Adrenal gland (tissue), 9 donors: ENCODE measurements at regions not wholly inside any gene's neighbourhood (a gene's known extent, or its start where the extent isn't known, plus 50 kb on each side); places are given as distances from the start of the nearest gene placed in this dataset.

ENCODE experiments used
- DNase-seq, 7 donors: peaks; one replicate each; pipeline ENCODE4 v3.0.0-alpha.2; 2019 to 2020
- H3K27ac ChIP-seq, 5 donors: fragments of 200-600 bp; sonication (generic) in 4 of 5; 1 replicate in 3 of 5; 2 replicates in 2 of 5; pipeline versions ENCODE4 v1.5.1 to v1.8.0; 2016 to 2020; ENCODE audit warnings: mild to moderate bottlenecking in 1 of 5
- H3K27me3 ChIP-seq: fragments of 200-600 bp; 2 replicates; pipeline ENCODE4 v1.8.0; 2021
- H3K36me3 ChIP-seq, 2 donors: fragments of 200-600 bp; replicated peaks in 1 of 2; 1 replicate in 1 of 2; 2 replicates in 1 of 2; pipeline versions ENCODE4 v1.5.1 to v1.8.0; 2018 to 2022
- H3K4me1 ChIP-seq, 2 donors: fragments of 200-600 bp; replicated peaks in 1 of 2; 1 replicate in 1 of 2; 2 replicates in 1 of 2; pipeline versions ENCODE4 v1.5.1 to v1.8.0; 2018 to 2021
- H3K4me3 ChIP-seq, 4 donors: fragments of 200-600 bp; sonication (generic) in 3 of 4; one replicate each; pipeline ENCODE4 v1.5.1; 2016 to 2018
- H3K9me3 ChIP-seq, 3 donors: fragments of 200-600 bp; sonication (generic) in 1 of 3; replicated peaks in 1 of 3; 1 replicate in 2 of 3; 2 replicates in 1 of 3; pipeline versions ENCODE4 v1.5.1 to v1.8.0; 2016 to 2021
- CTCF ChIP-seq, 6 experiments: fragments of 450-650 bp in 4 of 6; fragments of 200-600 bp in 2 of 6; sonication (generic) in 1 of 6; IDR thresholded peaks; 1 replicate in 5 of 6; 2 replicates in 1 of 6; pipeline versions ENCODE4 v1.5.1 to v1.8.0; 2016 to 2021; ENCODE audit warnings: antibody characterized with exemption in 6 of 6, mild to moderate bottlenecking in 2 of 6, moderate library complexity in 1 of 6
- POLR2A ChIP-seq, 2 donors: fragments of 450-650 bp; IDR thresholded peaks; one replicate each; pipeline ENCODE4 v1.6.1; 2017; ENCODE audit warnings: antibody characterized with exemption in 2 of 2, mild to moderate bottlenecking in 2 of 2, moderate library complexity in 1 of 2
- WGBS, 4 donors: extraction: QIAGEN DNeasy Blood & Tissue Kit in 2 of 4; methylation state at CpG; one replicate each; pipeline versions ENCODE4 v1.1.5 to v1.1.7; 2013 to 2017; 5-methylcytosine and 5-hydroxymethylcytosine counted together
- intact Hi-C, 2 donors: fragments of 100-400 bp; cut with DNase I; formaldehyde crosslinking; loops; one replicate each; pipeline versions ENCODE4 v1.14.1 to v1.15.0; 2022 to 2023
- donor health status: healthy with polysubstance abuse.
- donor health status: Bipolar disorder and iron deficiency.
- donor health status: DM: yes; HTN: yes; CAD: no.
- donor health status: DM: no; HTN: no; CAD: no.
- donor health status: DM: no; HTN: no; CAD: no.

DNA sequence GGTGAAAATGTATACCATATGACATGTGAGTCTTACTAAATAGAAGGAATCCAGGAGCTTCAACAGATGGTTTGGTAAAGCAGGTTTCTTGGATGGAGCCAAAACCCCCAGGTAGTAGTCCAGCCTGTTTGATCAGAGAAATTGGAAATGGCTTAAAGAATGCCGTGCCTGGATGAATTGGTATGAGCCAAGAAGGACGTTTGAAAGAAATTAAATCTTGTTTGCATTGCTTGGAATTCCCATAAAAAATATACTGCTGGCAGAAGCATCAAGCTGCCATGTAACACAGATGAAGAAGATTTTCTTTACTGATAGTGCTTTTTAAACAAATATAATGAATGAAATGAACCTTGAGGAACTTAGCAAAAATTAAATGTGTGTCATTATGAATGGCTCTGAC lies 176.3 kb downstream of the NPR3 start:
- Histone ChIP-seq H3K4me1 (no peaks in the 10 kb centered on the region), H3K27me3 (no peaks in the 10 kb centered on the region), H3K27ac (no peak overlapping the region), H3K36me3 (no peaks in the 10 kb centered on the region), H3K4me3 (no peak overlapping the region), H3K9me3 (no peaks in the 10 kb centered on the region)
- DNase-seq: no peak
- WGBS, 4 donors: 56 to 70% (median 61%) methylated on average over 2 of the region's 2 CpGs
- no peak for TF ChIP-seq CTCF (IDR thresholded peaks at IDR 0.05)
- no peak for TF ChIP-seq POLR2A (IDR thresholded peaks at IDR 0.05)
- intact Hi-C loops: no loop called here

GRCh38 chr5:32889078-32889477 lies 178.0 kb downstream of the NPR3 start:
- intact Hi-C loops: no loop called here
- H3K4me1 ChIP-seq: no peaks in the 10 kb centered on the region
- no peaks in the 10 kb centered on the region for H3K36me3 ChIP-seq
- WGBS, 4 donors: 40 to 79% (median 44%) methylated on average over 1 of the region's 1 CpG
- H3K27ac ChIP-seq: no peak overlapping the region
- no peaks in the 10 kb centered on the region for H3K27me3 ChIP-seq
- TF ChIP-seq CTCF (IDR thresholded peaks at IDR 0.05) (no peak), POLR2A (IDR thresholded peaks at IDR 0.05) (no peak)
- no peak for DNase-seq
- H3K4me3 ChIP-seq: no peak overlapping the region
- H3K9me3 ChIP-seq: no peaks in the 10 kb centered on the region

GRCh38 chr5:32903613-32904012 lies 192.5 kb downstream of the NPR3 start:
- H3K27me3 ChIP-seq: no peaks in the 10 kb centered on the region
- no peak for DNase-seq
- WGBS, 4 donors: 26 to 63% (median 28%) methylated on average over 2 of the region's 2 CpGs
- no peak overlapping the region for H3K4me3 ChIP-seq
- H3K27ac ChIP-seq: no peak overlapping the region
- no peak for TF ChIP-seq CTCF (IDR thresholded peaks at IDR 0.05)
- TF ChIP-seq POLR2A (IDR thresholded peaks at IDR 0.05): no peak
- H3K36me3 ChIP-seq: no peaks in the 10 kb centered on the region
- intact Hi-C loops: no loop called here
- H3K4me1 ChIP-seq: no peaks in the 10 kb centered on the region
- H3K9me3 ChIP-seq: no peaks in the 10 kb centered on the region

DNA sequence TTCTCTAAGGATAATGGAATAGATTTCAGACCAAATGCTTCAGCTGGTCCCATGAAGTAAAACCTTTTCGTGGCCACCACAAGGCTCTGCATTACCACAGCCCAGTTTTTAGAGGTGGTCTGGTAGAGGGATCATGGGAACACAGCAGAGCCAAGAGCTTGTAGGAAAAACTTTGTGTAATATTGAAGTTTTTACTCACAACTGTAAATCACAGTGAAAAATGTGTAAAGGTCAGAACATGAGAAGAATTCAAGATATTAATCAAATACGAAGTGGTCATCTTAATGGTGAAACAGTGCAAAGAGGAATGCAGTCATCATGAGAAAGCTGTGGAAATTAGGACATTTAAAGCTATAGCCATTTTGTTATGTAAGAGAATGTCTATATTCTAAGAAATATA lies 197.5 kb downstream of the NPR3 start:
- Histone ChIP-seq H3K36me3 (no peaks in the 10 kb centered on the region), H3K27ac (no peak overlapping the region), H3K9me3 (no peaks in the 10 kb centered on the region), H3K27me3 (no peaks in the 10 kb centered on the region), H3K4me1 (no peaks in the 10 kb centered on the region), H3K4me3 (no peak overlapping the region)
- no peak for DNase-seq
- WGBS, 4 donors: 38 to 84% (median 73%) methylated on average over 2 of the region's 2 CpGs
- intact Hi-C loops: no loop called here
- TF ChIP-seq CTCF (IDR thresholded peaks at IDR 0.05) (no peak), POLR2A (IDR thresholded peaks at IDR 0.05) (no peak)
